NCI-H82 treated with DMSO at 0.1 percent for 48 hours (cell line): ENCODE measurements at regions not wholly inside any gene's neighbourhood (a gene's known extent, or its start where the extent isn't known, plus 50 kb on each side); places are given as distances from the start of the nearest gene placed in this dataset.
"Not testable (repeated sequence)": the region's sequence is repeated elsewhere in the genome, so short reads cannot be mapped to it uniquely, and the experiment has no call there.

Experiments
- DNase-seq: peaks from one replicate; lab custom pipeline; 2025; ENCODE audit not compliant: unreplicated experiment; lab: John Stamatoyannopoulos, UW

- no peak for DNase-seq
These were observed 381.0 kb upstream of the RPS23 start for GRCh38 chr5:82659115-82659514.

DNA sequence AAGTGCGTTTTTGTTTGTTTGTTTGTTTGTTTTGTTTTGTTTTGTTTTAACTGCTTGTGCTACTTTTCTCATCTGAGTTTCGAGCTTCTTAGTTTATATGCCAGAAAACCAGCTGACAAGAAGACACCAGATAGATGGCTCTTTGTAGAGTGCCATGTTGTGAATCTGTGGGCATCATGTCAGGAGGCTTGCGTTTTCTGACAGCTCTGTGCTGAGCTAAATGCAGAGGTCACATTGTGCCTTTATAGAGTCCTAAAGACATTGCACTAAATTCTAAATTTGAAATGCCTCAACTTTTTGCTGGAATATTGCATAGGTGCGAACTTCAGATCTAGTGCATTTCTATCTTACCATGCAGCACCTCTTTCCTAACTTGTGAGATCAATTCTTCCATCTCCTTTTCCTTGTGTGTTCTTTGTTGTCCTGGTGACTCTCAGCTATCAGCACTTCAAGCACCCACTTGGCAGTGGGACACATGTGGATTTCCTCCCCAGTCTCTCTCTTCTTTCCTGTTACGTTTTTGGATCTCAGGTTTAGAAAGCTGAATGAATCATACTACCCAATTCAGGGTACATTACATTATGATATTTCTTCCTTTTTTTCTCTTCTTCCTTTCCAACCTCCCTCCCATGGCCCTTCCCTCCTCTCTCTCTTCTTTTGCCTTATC is 379.0 kb upstream of the RPS23 start:
- no peak for DNase-seq

GRCh38 chr5:82656341-82656761 is 378.2 kb upstream of the RPS23 start:
- DNase-seq, result no peak

GRCh38 chr5:82655078-82655477 is 376.9 kb upstream of the RPS23 start:
- no peak for DNase-seq

DNA sequence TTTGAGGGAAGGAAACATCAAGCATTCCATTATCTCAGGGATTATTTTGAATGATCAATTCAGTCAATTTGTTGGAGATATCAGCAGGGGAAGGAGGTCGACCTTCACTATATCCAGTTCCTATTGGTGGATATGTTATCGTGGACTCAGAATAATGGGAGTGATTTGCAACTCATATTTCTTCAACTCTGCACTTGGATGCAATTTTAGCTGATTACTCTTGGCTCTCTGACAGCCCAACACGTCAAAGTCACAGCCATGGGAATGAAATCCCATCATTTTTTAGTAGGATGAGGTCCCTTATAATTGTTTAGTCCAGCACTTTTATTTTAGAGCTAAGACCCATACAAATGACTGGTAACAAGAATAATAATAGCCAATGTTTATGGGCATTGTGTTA is 371.8 kb upstream of the RPS23 start:
- no peak for DNase-seq

DNA sequence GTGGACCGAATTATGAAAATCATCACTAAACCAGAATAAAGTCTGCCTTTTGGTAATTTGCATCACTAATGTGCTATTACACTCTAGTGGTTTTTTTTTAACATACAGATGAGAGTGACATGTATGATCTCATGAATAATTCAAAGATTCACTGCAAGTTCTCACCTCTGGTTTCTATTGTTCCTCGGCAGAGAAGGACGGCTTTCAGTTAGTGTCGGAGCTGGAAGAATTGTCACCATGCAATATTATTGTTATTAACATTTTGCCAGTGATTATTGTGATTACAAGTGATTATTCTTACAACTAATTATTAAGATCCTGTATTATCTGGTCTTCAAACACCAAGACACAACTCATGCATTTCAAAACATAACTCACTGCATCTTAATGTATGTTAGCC is 366.6 kb upstream of the RPS23 start:
- no peak for DNase-seq

- no peak for DNase-seq
These were observed 366.1 kb upstream of the RPS23 start for GRCh38 chr5:82644229-82644628.

- no peak for DNase-seq
These were observed 364.2 kb upstream of the RPS23 start for GRCh38 chr5:82642313-82642712.

GRCh38 chr5:82641331-82642003 is 363.3 kb upstream of the RPS23 start:
- peak; percentile 23 for DNase-seq

DNA sequence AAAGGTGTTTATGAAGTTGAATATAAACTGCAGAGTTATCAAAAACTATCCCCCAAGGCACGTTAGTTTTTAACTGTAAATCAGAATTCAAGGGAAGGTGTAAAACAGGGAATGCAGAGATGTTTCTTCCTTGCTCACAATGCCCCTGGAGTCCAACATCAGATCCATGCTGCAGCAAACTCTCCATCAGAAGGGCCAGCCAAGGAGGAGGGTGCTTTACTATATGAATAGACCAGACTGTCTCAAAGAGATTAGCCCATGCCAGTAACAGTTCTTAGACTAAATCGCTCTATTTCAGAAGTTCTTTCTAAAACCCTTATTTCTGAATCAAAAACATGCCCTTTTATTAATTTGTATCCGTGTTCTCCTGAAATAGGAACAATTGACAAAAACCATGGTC is 362.8 kb upstream of the RPS23 start:
- DNase-seq, result no peak

DNA sequence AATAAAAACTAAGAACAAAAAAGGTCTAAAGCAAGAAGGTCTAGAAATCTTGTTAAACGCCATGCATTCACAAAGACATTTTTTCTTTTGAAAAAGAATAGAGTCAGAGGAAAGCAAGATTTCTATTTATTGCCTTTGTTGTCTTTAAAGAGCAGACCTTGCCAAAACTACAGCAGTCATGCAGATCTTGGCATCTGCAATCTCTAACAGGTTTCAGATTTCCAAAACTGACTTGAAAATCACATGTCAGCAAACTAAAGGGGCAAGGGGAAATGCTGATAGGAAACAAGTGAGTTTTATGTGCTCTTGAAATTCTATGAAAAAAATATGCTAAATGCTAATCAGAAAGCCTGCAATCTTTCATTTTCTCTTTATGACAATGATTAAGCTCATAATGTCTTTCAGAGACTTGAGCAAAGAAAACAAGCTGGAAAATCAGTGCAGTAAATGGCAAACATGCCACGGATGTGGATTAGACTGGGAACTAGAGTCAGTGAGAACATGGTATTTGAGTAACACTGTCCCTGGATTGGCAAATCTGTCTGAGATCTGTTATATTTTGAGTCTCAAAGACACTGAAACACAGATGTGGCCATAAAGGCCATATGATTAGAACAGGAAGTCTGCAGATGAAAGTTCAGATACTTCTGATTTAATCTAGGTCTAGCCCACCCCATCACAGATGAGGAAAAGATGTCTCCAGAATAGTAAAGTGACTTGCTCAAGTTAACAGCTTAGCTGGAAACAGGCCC is 361.4 kb upstream of the RPS23 start:
- DNase-seq, result no peak

DNA sequence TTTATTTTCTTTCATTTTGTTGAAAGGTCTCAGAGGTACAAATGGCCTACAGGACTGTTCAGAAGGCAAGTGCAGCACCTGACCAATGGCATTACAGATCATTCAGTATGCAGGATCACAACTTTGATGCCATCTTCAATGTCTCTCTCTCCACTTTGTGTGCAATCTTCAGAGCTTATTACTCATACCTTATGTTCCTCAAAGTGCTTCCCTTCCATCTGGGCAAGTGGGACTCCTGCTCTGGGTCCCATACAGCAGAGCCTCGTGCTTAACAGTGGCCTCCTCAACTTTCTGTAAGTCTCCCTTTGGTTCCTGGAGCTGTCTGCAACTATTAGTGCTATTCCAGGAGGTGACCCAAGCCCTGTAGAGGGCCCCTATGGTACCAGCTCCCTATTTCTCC is 358.4 kb upstream of the RPS23 start:
- no peak for DNase-seq

DNA sequence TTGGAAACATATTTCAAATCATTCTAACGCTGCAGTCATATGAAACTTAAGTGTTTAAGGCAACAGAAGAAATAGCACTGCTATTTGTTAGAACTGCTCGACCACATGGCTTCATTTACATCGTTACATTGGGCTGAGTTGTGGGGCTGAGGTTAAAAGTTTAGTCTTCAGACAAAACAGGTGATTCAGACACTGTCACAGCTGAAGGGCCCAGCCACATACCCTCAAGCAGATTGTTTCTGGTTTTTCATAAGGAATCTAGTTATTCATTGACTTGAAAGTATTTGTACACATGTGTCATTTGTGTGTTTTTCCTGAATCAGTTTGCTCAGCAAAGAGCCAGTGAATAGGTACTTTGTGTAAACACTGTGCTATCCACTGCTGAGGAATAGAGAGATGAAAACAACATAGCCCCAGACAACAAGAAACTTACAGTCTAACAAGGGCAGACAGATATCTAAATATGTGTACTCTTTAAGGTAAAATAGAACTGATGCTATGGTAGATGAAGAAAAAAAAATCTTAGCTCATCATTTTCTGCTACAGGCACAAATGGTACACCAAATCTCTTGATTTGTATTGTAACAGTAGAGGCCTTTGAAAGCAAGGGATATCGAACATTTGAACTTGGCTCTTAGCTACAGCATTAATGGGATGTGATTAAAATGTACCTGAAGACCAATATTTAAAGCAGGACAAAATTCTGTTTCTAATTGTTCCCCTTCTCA is 357.6 kb upstream of the RPS23 start:
- no peak for DNase-seq

GRCh38 chr5:82628364-82628910 is 350.3 kb upstream of the RPS23 start:
- DNase-seq, result no peak

GRCh38 chr5:82626905-82627591 is 348.9 kb upstream of the RPS23 start:
- not testable (repeated sequence) for DNase-seq

DNA sequence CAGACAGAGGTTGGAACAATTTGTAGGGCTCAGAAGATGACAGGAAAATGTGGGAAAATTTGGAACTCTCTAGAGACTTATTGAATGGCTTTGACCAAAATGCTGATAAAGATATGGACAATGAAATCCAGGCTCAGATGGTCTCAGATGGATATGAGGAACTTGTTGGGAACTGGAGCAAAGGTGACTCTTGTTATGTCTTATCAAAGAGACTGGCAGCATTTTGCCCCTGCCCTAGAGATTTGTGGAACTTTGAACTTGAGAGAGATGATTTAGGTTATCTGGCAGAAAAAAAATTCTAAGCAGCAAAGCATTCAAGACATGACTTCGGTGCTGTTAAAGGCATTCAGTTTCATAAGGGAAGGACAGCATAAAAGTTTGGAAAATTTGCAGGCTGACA is 347.9 kb upstream of the RPS23 start:
- DNase-seq, result not testable (repeated sequence)

- DNase-seq, result no peak
These were observed 345.9 kb upstream of the RPS23 start for GRCh38 chr5:82624062-82624461.

DNA sequence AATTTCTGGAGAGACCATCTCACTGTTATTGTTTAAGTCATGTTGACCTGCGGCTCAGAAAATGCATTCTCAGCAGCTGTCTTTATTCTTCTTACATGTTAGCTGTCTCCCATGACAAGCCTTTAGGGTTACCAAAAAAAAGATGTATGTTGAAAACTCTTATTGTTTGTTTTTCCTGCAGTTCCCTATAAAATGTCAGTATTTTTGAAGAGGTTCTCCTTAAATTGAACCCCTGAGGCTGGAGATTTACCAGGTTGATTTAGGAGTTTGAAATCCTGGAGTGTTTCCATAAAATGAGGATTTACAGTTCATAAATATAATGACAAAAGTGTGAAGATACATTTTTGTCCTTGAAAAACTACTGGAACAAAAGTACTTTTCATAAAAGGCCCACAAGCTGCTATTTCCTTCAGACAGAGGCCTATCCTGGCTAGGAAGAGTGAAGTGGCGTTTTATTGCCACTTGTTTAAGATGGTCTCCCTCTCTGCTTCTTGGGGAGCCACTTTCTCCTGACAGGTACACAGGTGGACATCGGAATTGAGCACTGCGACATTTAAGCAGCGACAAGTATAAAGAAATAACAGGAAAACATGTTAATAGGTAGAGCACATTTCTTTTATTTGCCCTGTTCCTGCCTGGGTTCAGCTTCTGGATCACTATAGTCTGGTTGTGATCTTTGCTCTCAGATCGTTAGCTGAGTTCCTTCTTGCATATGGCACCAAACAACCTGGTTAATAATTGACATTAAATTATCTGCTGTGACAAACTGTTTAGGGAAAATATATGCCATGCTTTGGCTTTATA is 344.8 kb upstream of the RPS23 start:
- no peak for DNase-seq

DNA sequence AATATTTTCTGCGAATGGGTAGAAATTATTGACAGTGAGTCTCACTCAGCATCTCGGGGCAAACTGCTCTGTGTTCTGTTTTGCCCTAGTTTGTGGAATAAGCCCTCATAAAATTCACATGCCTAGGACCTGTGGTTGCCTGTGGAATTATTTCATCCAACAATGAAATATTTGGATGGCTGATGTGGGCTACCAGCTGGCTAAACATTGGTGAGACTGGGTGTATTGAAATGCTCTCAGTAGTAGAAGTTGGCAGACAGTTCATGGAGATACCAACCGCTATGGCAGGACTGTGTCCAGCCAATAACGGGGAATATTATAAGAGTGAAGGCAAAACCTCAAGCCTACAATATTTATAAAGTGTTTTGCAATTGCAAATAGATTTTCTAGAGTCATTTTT is 344.1 kb upstream of the RPS23 start:
- DNase-seq, result no peak
